DND-41 (cell line): ENCODE measurements at regions not wholly inside any gene's neighbourhood (a gene's known extent, or its start where the extent isn't known, plus 50 kb on each side); places are given as distances from the start of the nearest gene placed in this dataset.

Experiments
- EZH2 ChIP-seq: IDR thresholded peaks from 3 replicates; pipeline ENCODE4 v1.6.1; 2012; ENCODE audit warnings: borderline replicate concordance, low read depth, mild to moderate bottlenecking, moderate library complexity, low read length, inconsistent platforms; ENCODE audit not compliant: severe bottlenecking
- TF ChIP-seq, protein P1 (sequence below): IDR thresholded peaks from 2 replicates; pipeline ENCODE4 v1.5.1; 2012; ENCODE audit warnings: borderline replicate concordance, low read length, moderate library complexity, mild to moderate bottlenecking; ENCODE audit not compliant: poor library complexity, severe bottlenecking; ENCODE audit errors: extremely low read depth

DNA sequence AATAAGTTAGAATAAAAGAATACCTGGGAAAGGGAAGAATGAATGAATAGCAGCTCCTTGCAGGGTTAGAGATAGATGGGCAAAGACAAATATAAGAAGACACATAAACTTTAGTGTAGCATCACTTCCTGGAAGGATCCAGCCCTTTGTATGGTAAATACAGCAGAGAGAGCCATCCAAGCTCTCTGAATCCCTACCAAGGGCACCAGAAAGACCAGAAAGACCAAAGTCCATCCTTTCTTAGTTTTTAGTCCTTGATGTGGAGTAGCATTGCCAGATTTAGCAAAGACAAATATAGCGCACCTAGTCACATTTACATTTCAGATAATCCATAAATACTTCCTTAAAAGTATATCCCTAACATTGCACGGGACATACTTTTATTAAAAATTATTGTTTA lies 56.1 kb upstream of the C9orf72 start:
- TF ChIP-seq, protein P1, sequence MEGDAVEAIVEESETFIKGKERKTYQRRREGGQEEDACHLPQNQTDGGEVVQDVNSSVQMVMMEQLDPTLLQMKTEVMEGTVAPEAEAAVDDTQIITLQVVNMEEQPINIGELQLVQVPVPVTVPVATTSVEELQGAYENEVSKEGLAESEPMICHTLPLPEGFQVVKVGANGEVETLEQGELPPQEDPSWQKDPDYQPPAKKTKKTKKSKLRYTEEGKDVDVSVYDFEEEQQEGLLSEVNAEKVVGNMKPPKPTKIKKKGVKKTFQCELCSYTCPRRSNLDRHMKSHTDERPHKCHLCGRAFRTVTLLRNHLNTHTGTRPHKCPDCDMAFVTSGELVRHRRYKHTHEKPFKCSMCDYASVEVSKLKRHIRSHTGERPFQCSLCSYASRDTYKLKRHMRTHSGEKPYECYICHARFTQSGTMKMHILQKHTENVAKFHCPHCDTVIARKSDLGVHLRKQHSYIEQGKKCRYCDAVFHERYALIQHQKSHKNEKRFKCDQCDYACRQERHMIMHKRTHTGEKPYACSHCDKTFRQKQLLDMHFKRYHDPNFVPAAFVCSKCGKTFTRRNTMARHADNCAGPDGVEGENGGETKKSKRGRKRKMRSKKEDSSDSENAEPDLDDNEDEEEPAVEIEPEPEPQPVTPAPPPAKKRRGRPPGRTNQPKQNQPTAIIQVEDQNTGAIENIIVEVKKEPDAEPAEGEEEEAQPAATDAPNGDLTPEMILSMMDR, result no peak
- no peak for TF ChIP-seq EZH2
